Stomach (tissue), 8 donors: ENCODE measurements at regions not wholly inside any gene's neighbourhood (a gene's known extent, or its start where the extent isn't known, plus 50 kb on each side); places are given as distances from the start of the nearest gene placed in this dataset.
A peak's percentile ranks its signal among the peaks of the same experiment; 100 is the strongest.

Experiments used
- DNase-seq, 2 donors: peaks; one replicate each; pipeline versions ENCODE4 v3.0.0 to v3.0.0-alpha.2; 2013 to 2019
- H3K27ac ChIP-seq, 5 donors: fragments of 200-600 bp in 4 of 5; sonication (generic) in 4 of 5; one replicate each; pipeline ENCODE4 v1.5.1; 2013 to 2019; ENCODE audit warnings: mild to moderate bottlenecking in 1 of 5, moderate library complexity in 1 of 5
- H3K27me3 ChIP-seq, 3 donors: fragments of 200-600 bp; sonication (generic); one replicate each; pipeline ENCODE4 v1.5.1; 2017 to 2019; ENCODE audit warnings: mixed run types in 1 of 3
- H3K36me3 ChIP-seq, 4 donors: fragments of 200-600 bp; sonication (generic); 1 replicate in 3 of 4; 2 replicates in 1 of 4; pipeline ENCODE4 v1.5.1; 2016 to 2019
- H3K4me1 ChIP-seq, 4 donors: fragments of 200-600 bp; sonication (generic); one replicate each; pipeline ENCODE4 v1.5.1; 2016 to 2019
- H3K4me3 ChIP-seq, 4 donors: fragments of 200-600 bp; sonication (generic) in 3 of 4; one replicate each; pipeline ENCODE4 v1.5.1; 2016 to 2019; ENCODE audit warnings: mild to moderate bottlenecking in 1 of 4
- H3K9me3 ChIP-seq, 4 donors: fragments of 200-600 bp; sonication (generic); one replicate each; pipeline ENCODE4 v1.5.1; 2016 to 2019
- CTCF ChIP-seq, 7 experiments: fragments of 450-650 bp in 4 of 7; fragments of 200-600 bp in 3 of 7; sonication (generic) in 3 of 7; IDR thresholded peaks; one replicate each; pipeline ENCODE4 v1.5.1; 2016 to 2019; ENCODE audit warnings: antibody characterized with exemption in 7 of 7, control low read depth in 2 of 7, mild to moderate bottlenecking in 1 of 7
- EP300 ChIP-seq: sonication (generic); formaldehyde crosslinking; IDR thresholded peaks from one replicate; pipeline ENCODE4 v1.6.1; 2017; ENCODE audit warnings: antibody characterized with exemption
- POLR2A ChIP-seq, 4 donors: fragments of 450-650 bp; IDR thresholded peaks; one replicate each; pipeline ENCODE4 v1.6.1; 2016; ENCODE audit warnings: antibody characterized with exemption in 4 of 4, control low read depth in 2 of 4, mild to moderate bottlenecking in 1 of 4, moderate library complexity in 1 of 4
- POLR2AphosphoS5 ChIP-seq, 3 donors: sonication (generic); formaldehyde crosslinking; IDR thresholded peaks; one replicate each; pipeline ENCODE4 v1.6.1; 2016; ENCODE audit warnings: antibody characterized with exemption in 3 of 3
- WGBS, 5 donors: extraction: QIAGEN DNeasy Blood & Tissue Kit in 3 of 5; methylation state at CpG; one replicate each; pipeline versions ENCODE4 v1.1.5 to v1.1.7; 2013 to 2018; 5-methylcytosine and 5-hydroxymethylcytosine counted together
- intact Hi-C: fragments of 100-400 bp; cut with DNase I; formaldehyde crosslinking; loops from one replicate; pipeline ENCODE4 v1.15.1; 2023; ENCODE audit warnings: low total_unique reads
- donor health status: healthy with polysubstance abuse.
- donor health status: Bipolar disorder and iron deficiency.
- donor health status: healthy.

GRCh38 chr9:118829334-118829733, 539.9 kb downstream of the BRINP1 start:
- no peaks in the 10 kb centered on the region for H3K27me3 ChIP-seq
- no peak overlapping the region for H3K27ac ChIP-seq
- no peak for TF ChIP-seq POLR2A (IDR thresholded peaks at IDR 0.05)
- TF ChIP-seq POLR2AphosphoS5 (IDR thresholded peaks at IDR 0.05), result no peak
- TF ChIP-seq EP300, result no peak
- no peak for TF ChIP-seq CTCF (IDR thresholded peaks at IDR 0.05)
- H3K9me3 ChIP-seq, result no peaks in the 10 kb centered on the region
- H3K36me3 ChIP-seq, result no peaks in the 10 kb centered on the region
- no peaks in the 10 kb centered on the region for H3K4me1 ChIP-seq
- intact Hi-C loops, result no loop called here
- DNase-seq, result peak in 1 of 2 donors; percentile 5
- no peak overlapping the region for H3K4me3 ChIP-seq

GRCh38 chr9:118832371-118832770, 536.9 kb downstream of the BRINP1 start:
- intact Hi-C loops, result no loop called here
- Histone ChIP-seq H3K27ac (no peak overlapping the region), H3K4me1 (no peaks in the 10 kb centered on the region), H3K36me3 (no peaks in the 10 kb centered on the region), H3K4me3 (no peak overlapping the region), H3K27me3 (no peaks in the 10 kb centered on the region), H3K9me3 (no peaks in the 10 kb centered on the region)
- no peak for DNase-seq
- 75 to 92% (median 82%) methylated on average over 5 of the region's 5 CpGs for WGBS, 5 donors
- TF ChIP-seq POLR2A (IDR thresholded peaks at IDR 0.05) (no peak), POLR2AphosphoS5 (IDR thresholded peaks at IDR 0.05) (no peak), EP300 (no peak), CTCF (IDR thresholded peaks at IDR 0.05) (no peak)

- WGBS, 5 donors, result 33 to 50% (median 44%) methylated on average over 2 of the region's 2 CpGs
- no peak overlapping the region for H3K4me3 ChIP-seq
- intact Hi-C loops, result no loop called here
- no peaks in the 10 kb centered on the region for H3K27me3 ChIP-seq
- no peaks in the 10 kb centered on the region for H3K4me1 ChIP-seq
- H3K36me3 ChIP-seq, result no peaks in the 10 kb centered on the region
- DNase-seq, result no peak
- H3K27ac ChIP-seq, result no peak overlapping the region
- H3K9me3 ChIP-seq, result no peaks in the 10 kb centered on the region
- TF ChIP-seq POLR2A (IDR thresholded peaks at IDR 0.05) (no peak), POLR2AphosphoS5 (IDR thresholded peaks at IDR 0.05) (no peak), CTCF (IDR thresholded peaks at IDR 0.05) (no peak), EP300 (no peak)
Measured at GRCh38 chr9:118836891-118837290, 532.3 kb downstream of the BRINP1 start.

DNA sequence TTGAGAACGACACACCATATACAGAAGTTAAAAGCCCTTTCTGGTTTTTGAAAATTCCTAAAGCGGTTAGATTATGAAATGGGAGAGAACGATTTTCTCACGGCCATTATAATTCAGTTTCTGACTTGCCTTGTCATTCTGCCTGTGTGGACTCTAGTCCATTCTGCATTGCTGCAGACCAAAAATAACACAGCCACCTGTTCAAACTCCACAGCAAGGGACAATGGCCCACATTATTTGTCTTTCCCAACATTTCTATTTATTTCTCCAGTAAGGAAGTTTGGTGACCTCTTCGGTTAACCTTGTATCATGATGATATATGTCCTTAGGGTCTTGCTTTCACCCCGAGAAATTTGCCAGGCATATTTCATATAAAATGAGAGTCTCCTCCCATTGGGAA, 497.7 kb downstream of the BRINP1 start:
- intact Hi-C loops, result no loop called here
- Histone ChIP-seq H3K27me3 (no peaks in the 10 kb centered on the region), H3K9me3 (no peaks in the 10 kb centered on the region), H3K27ac (no peak overlapping the region), H3K4me3 (no peak overlapping the region), H3K4me1 (no peaks in the 10 kb centered on the region), H3K36me3 (no peaks in the 10 kb centered on the region)
- DNase-seq, result no peak
- WGBS, 5 donors, result 49 to 66% (median 53%) methylated on average over 6 of the region's 6 CpGs
- TF ChIP-seq CTCF (IDR thresholded peaks at IDR 0.05) (no peak), POLR2AphosphoS5 (IDR thresholded peaks at IDR 0.05) (no peak), POLR2A (IDR thresholded peaks at IDR 0.05) (no peak), EP300 (no peak)
